Neural cell (in vitro differentiated cells): ENCODE measurements at regions not wholly inside any gene's neighbourhood (a gene's known extent, or its start where the extent isn't known, plus 50 kb on each side); places are given as distances from the start of the nearest gene placed in this dataset.

Source experiments
- H2AFZ ChIP-seq: fragments of 200-600, 300-800 bp; sonication (generic), shearing (Covaris generic); 2 replicates; pipeline ENCODE4 v1.6.0; 2014; ENCODE audit warnings: low read depth, mild to moderate bottlenecking, antibody characterized with exemption, low read length, moderate library complexity
- H3F3A ChIP-seq: fragments of 200-600 bp; shearing (Covaris generic); 2 replicates; pipeline ENCODE4 v1.6.1; 2016; ENCODE audit warnings: mild to moderate bottlenecking, moderate library complexity, mixed read lengths, antibody characterized with exemption, low read length; ENCODE audit not compliant: insufficient read depth, poor library complexity, severe bottlenecking
- H3K27ac ChIP-seq: fragments of 200-600, 300-800 bp; sonication (generic), shearing (Covaris generic); 2 replicates; pipeline ENCODE4 v1.5.1; 2014; ENCODE audit warnings: mild to moderate bottlenecking, low read length, moderate library complexity
- H3K27me3 ChIP-seq: fragments of 300-800, 200-600 bp; sonication (generic), shearing (Covaris generic); 2 replicates; pipeline ENCODE4 v1.6.0; 2014; ENCODE audit warnings: mild to moderate bottlenecking, low read depth, low read length, moderate library complexity; ENCODE audit not compliant: insufficient read depth
- H3K36me3 ChIP-seq: fragments of 300-800, 200-600 bp; sonication (generic), shearing (Covaris generic); 2 replicates; pipeline ENCODE4 v1.5.1; 2014; ENCODE audit warnings: mild to moderate bottlenecking, antibody characterized with exemption, low read length, moderate library complexity; ENCODE audit not compliant: insufficient read depth
- H3K4me2 ChIP-seq: fragments of 300-800, 200-600 bp; sonication (generic), shearing (Covaris generic); 2 replicates; pipeline ENCODE4 v1.6.0; 2014; ENCODE audit warnings: mild to moderate bottlenecking, low read length
- H3K4me3 ChIP-seq: fragments of 300-800, 200-600 bp; sonication (generic), shearing (Covaris generic); 2 replicates; pipeline ENCODE4 v1.5.1; 2014; ENCODE audit warnings: mild to moderate bottlenecking, low read length, moderate library complexity
- H3K79me2 ChIP-seq: fragments of 200-600 bp; shearing (Covaris generic); replicated peaks from 2 replicates; pipeline ENCODE4 v1.6.0; 2014; ENCODE audit warnings: mild to moderate bottlenecking, low read length, moderate library complexity; ENCODE audit not compliant: insufficient read depth
- H3K9ac ChIP-seq: fragments of 300-800, 200-600 bp; sonication (generic), shearing (Covaris generic); 2 replicates; pipeline ENCODE4 v1.6.1; 2016; ENCODE audit warnings: mild to moderate bottlenecking, low read length, mixed read lengths
- H3K9me2 ChIP-seq: fragments of 200-600 bp; shearing (Covaris generic); 2 replicates; pipeline ENCODE4 v1.6.1; 2016; ENCODE audit warnings: mild to moderate bottlenecking, low read length, mixed read lengths; ENCODE audit not compliant: insufficient read depth
- H3K9me3 ChIP-seq: fragments of 200-600, 300-800 bp; sonication (generic), shearing (Covaris generic); 2 replicates; pipeline ENCODE4 v1.6.1; 2016; ENCODE audit warnings: mild to moderate bottlenecking, mixed run types, low read length, moderate library complexity, mixed read lengths
- H4K20me1 ChIP-seq: fragments of 200-600 bp; shearing (Covaris generic); 2 replicates; pipeline ENCODE4 v1.6.1; 2016; ENCODE audit warnings: mild to moderate bottlenecking, mixed run types; ENCODE audit not compliant: insufficient read depth
- EP300 ChIP-seq: fragments of 450-650 bp; conservative IDR thresholded peaks from 2 replicates; pipeline ENCODE4 v1.6.1; 2014; ENCODE audit warnings: antibody characterized with exemption, mild to moderate bottlenecking, moderate library complexity; ENCODE audit not compliant: poor library complexity, severe bottlenecking
- EZH2 ChIP-seq: fragments of 200-600, 300-800 bp; shearing (Covaris generic), sonication (generic); IDR thresholded peaks from 2 replicates; pipeline ENCODE4 v1.6.1; 2014; ENCODE audit warnings: antibody characterized with exemption, low read length, borderline replicate concordance, mild to moderate bottlenecking; ENCODE audit not compliant: insufficient read depth, poor library complexity, severe bottlenecking
- MXI1 ChIP-seq: fragments of 450-650 bp; conservative IDR thresholded peaks from 2 replicates; pipeline ENCODE4 v1.6.1; 2014; ENCODE audit warnings: antibody characterized with exemption, mild to moderate bottlenecking; ENCODE audit not compliant: poor library complexity, severe bottlenecking
- POLR2AphosphoS5 ChIP-seq: IDR thresholded peaks from 2 replicates; pipeline ENCODE4 v1.6.1; 2012
- RAD21 ChIP-seq: fragments of 450-650 bp; conservative IDR thresholded peaks from 2 replicates; pipeline ENCODE4 v1.6.1; 2014; ENCODE audit warnings: antibody characterized with exemption, mild to moderate bottlenecking, moderate library complexity
- SMC3 ChIP-seq: fragments of 450-650 bp; conservative IDR thresholded peaks from 2 replicates; pipeline ENCODE4 v1.6.1; 2014; ENCODE audit warnings: antibody characterized with exemption, mild to moderate bottlenecking, moderate library complexity; ENCODE audit not compliant: poor library complexity
- TAF1 ChIP-seq: IDR thresholded peaks from 2 replicates; pipeline ENCODE4 v1.6.1; 2012; ENCODE audit warnings: low read depth
- TF ChIP-seq, protein P1 (sequence below): IDR thresholded peaks from 2 replicates; pipeline ENCODE4 v1.6.1; 2012; ENCODE audit warnings: borderline replicate concordance
- TF ChIP-seq, protein P2 (sequence below): fragments of 450-650 bp; IDR thresholded peaks from 2 replicates; pipeline ENCODE4 v1.5.1; 2014; ENCODE audit warnings: antibody characterized with exemption, mild to moderate bottlenecking, moderate library complexity; ENCODE audit not compliant: poor library complexity, severe bottlenecking

DNA sequence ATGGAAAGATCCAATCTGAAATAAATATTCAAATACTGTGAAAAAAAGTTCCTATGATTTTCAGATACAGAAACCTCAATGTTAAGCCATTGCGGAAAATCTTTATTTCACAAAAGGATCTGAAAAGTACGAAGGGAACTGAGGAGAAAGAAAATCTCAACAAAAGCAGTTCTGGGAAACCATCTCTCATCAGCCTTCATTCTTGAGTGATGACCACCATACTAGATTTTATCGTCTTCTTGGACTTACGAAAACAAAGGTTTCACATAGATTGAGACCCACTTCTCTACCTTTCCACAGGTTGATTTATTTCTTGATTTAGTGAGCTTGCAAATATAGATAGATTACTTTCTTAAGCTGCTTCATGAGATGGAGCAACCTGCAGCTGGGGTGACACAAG, 293.4 kb upstream of the LYZL1 start:
- no peaks in the 10 kb centered on the region for H3F3A ChIP-seq

DNA sequence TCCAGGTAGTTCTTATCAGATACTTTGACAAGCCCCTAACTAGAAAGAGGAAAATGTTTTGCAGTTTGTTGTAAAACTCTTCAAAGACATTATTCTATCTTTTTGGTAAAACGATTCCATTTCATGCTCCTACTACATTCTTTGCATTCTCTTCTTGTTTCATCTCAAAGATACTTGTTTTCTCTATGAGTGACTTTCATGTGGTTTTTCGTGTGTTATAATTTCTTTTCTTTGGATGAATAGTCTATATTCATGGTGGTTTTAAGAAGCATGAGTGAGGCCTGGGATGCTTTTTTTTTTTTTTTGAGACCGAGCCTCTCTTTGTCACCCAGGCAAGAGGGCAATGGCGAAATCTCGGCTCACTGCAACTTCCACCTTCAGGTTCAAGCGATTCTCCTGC, 292.5 kb upstream of the LYZL1 start:
- no peaks in the 10 kb centered on the region for H3F3A ChIP-seq
- no peak overlapping the region for H2AFZ ChIP-seq
- no peaks in the 10 kb centered on the region for H3K36me3 ChIP-seq
- H3K9me3 ChIP-seq: no peaks in the 10 kb centered on the region
- H3K4me3 ChIP-seq: no peak overlapping the region
- H3K9ac ChIP-seq: no peak overlapping the region
- no peaks in the 10 kb centered on the region for H3K27me3 ChIP-seq
- TF ChIP-seq MXI1 (no peak), EP300 (no peak), RAD21 (no peak), TAF1 (no peak), POLR2AphosphoS5 (no peak), EZH2 (no peak), SMC3 (no peak)
- TF ChIP-seq, protein P1, sequence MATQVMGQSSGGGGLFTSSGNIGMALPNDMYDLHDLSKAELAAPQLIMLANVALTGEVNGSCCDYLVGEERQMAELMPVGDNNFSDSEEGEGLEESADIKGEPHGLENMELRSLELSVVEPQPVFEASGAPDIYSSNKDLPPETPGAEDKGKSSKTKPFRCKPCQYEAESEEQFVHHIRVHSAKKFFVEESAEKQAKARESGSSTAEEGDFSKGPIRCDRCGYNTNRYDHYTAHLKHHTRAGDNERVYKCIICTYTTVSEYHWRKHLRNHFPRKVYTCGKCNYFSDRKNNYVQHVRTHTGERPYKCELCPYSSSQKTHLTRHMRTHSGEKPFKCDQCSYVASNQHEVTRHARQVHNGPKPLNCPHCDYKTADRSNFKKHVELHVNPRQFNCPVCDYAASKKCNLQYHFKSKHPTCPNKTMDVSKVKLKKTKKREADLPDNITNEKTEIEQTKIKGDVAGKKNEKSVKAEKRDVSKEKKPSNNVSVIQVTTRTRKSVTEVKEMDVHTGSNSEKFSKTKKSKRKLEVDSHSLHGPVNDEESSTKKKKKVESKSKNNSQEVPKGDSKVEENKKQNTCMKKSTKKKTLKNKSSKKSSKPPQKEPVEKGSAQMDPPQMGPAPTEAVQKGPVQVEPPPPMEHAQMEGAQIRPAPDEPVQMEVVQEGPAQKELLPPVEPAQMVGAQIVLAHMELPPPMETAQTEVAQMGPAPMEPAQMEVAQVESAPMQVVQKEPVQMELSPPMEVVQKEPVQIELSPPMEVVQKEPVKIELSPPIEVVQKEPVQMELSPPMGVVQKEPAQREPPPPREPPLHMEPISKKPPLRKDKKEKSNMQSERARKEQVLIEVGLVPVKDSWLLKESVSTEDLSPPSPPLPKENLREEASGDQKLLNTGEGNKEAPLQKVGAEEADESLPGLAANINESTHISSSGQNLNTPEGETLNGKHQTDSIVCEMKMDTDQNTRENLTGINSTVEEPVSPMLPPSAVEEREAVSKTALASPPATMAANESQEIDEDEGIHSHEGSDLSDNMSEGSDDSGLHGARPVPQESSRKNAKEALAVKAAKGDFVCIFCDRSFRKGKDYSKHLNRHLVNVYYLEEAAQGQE: no peak
- TF ChIP-seq, protein P2, sequence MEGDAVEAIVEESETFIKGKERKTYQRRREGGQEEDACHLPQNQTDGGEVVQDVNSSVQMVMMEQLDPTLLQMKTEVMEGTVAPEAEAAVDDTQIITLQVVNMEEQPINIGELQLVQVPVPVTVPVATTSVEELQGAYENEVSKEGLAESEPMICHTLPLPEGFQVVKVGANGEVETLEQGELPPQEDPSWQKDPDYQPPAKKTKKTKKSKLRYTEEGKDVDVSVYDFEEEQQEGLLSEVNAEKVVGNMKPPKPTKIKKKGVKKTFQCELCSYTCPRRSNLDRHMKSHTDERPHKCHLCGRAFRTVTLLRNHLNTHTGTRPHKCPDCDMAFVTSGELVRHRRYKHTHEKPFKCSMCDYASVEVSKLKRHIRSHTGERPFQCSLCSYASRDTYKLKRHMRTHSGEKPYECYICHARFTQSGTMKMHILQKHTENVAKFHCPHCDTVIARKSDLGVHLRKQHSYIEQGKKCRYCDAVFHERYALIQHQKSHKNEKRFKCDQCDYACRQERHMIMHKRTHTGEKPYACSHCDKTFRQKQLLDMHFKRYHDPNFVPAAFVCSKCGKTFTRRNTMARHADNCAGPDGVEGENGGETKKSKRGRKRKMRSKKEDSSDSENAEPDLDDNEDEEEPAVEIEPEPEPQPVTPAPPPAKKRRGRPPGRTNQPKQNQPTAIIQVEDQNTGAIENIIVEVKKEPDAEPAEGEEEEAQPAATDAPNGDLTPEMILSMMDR: no peak
- no peaks in the 10 kb centered on the region for H4K20me1 ChIP-seq
- no peaks in the 10 kb centered on the region for H3K79me2 ChIP-seq
- no peak overlapping the region for H3K27ac ChIP-seq
- H3K9me2 ChIP-seq: no peaks in the 10 kb centered on the region
- H3K4me2 ChIP-seq: no peak overlapping the region

More for the DNA sequence above, 293.4 kb upstream of the LYZL1 start:
- Histone ChIP-seq H3K9ac (no peak overlapping the region), H3K79me2 (no peaks in the 10 kb centered on the region), H3K36me3 (no peaks in the 10 kb centered on the region), H3K9me2 (no peaks in the 10 kb centered on the region), H2AFZ (no peak overlapping the region), H3K27ac (no peak overlapping the region), H3K4me3 (no peak overlapping the region), H4K20me1 (no peaks in the 10 kb centered on the region), H3K27me3 (no peaks in the 10 kb centered on the region), H3K4me2 (no peak overlapping the region), H3K9me3 (no peaks in the 10 kb centered on the region)
- TF ChIP-seq EP300 (no peak), MXI1 (no peak), SMC3 (no peak), RAD21 (no peak), EZH2 (no peak), POLR2AphosphoS5 (no peak), TAF1 (no peak)
- TF ChIP-seq, protein P2: no peak
- TF ChIP-seq, protein P1: no peak
